OCI-LY7 (cell line): ENCODE measurements at regions not wholly inside any gene's neighbourhood (a gene's known extent, or its start where the extent isn't known, plus 50 kb on each side); places are given as distances from the start of the nearest gene placed in this dataset.

Source experiments
- BruUV-seq: library from RNA; stranded (reverse); fragments of 400-500 nt; replicated peaks from 2 replicates; lab custom pipeline; 2021; lab: Mats Ljungman, UMichigan
- CTCF ChIA-PET: fragments of 300-600 bp; sonication (Branson Sonifier 250); formaldehyde crosslinking; loops from one replicate; lab custom pipeline; 2022; ENCODE audit warnings: antibody characterized with exemption; ENCODE audit not compliant: unreplicated experiment; lab: Charles Lee
- POLR2A ChIA-PET: fragments of 300-600 bp; sonication (Branson Sonifier 250); formaldehyde crosslinking; loops from one replicate; lab custom pipeline; 2022; ENCODE audit warnings: antibody characterized with exemption; lab: Charles Lee
- DNase-seq: peaks from one replicate; pipeline ENCODE4 v3.0.0-alpha.2; 2015; ENCODE audit warnings: low spot score
- H2AFZ ChIP-seq: fragments of 200-600 bp; sonication (generic), shearing (Covaris generic); 2 replicates; pipeline ENCODE4 v1.6.1; 2014; ENCODE audit warnings: mild to moderate bottlenecking, antibody characterized with exemption, low read length, moderate library complexity
- H3K27ac ChIP-seq: fragments of 200-600 bp; sonication (generic); 2 replicates; pipeline ENCODE4 v1.5.1; 2014; ENCODE audit warnings: mixed run types, low read depth, mild to moderate bottlenecking, moderate library complexity, low read length, inconsistent platforms; ENCODE audit not compliant: poor library complexity, severe bottlenecking
- H3K36me3 ChIP-seq: fragments of 200-600 bp; sonication (generic); 2 replicates; pipeline ENCODE4 v1.6.1; 2014; ENCODE audit warnings: mild to moderate bottlenecking, antibody characterized with exemption, low read length, moderate library complexity, mixed read lengths; ENCODE audit not compliant: insufficient read depth
- H3K4me1 ChIP-seq: fragments of 200-600 bp; sonication (generic); 2 replicates; pipeline ENCODE4 v1.5.1; 2014; ENCODE audit warnings: mild to moderate bottlenecking, low read length; ENCODE audit not compliant: insufficient read depth, poor library complexity, severe bottlenecking
- H3K4me2 ChIP-seq: fragments of 200-600 bp; sonication (generic); 2 replicates; pipeline ENCODE4 v1.6.1; 2014; ENCODE audit warnings: mild to moderate bottlenecking, low read length
- H3K4me3 ChIP-seq: fragments of 200-600 bp; sonication (generic); 2 replicates; pipeline ENCODE4 v1.5.1; 2014; ENCODE audit warnings: mild to moderate bottlenecking, low read depth, low read length; ENCODE audit not compliant: poor library complexity, severe bottlenecking
- H3K79me2 ChIP-seq: fragments of 200-600 bp; sonication (generic); 2 replicates; pipeline ENCODE4 v1.6.1; 2016; ENCODE audit warnings: low read depth, mild to moderate bottlenecking, low read length, moderate library complexity, mixed read lengths; ENCODE audit not compliant: insufficient read depth
- H3K9me2 ChIP-seq: fragments of 200-600 bp; sonication (generic); 2 replicates; pipeline ENCODE4 v1.6.1; 2016; ENCODE audit warnings: mild to moderate bottlenecking, low read length, mixed read lengths; ENCODE audit not compliant: insufficient read depth
- H3K9me3 ChIP-seq: fragments of 200-600 bp; sonication (generic); 2 replicates; pipeline ENCODE4 v1.6.1; 2014; ENCODE audit warnings: mild to moderate bottlenecking, mixed run types, low read length, mixed read lengths
- H4K20me1 ChIP-seq: fragments of 200-600 bp; sonication (generic); 2 replicates; pipeline ENCODE4 v1.6.1; 2014; ENCODE audit warnings: mild to moderate bottlenecking, antibody characterized with exemption, low read length, moderate library complexity, mixed read lengths; ENCODE audit not compliant: insufficient read depth
- EZH2phosphoT487 ChIP-seq: fragments of 200-600 bp; sonication (generic); IDR thresholded peaks from 2 replicates; pipeline ENCODE4 v1.6.1; 2018; ENCODE audit warnings: low read depth, borderline replicate concordance, mild to moderate bottlenecking, mixed run types, antibody characterized with exemption, low read length, moderate library complexity, mixed read lengths
- intact Hi-C: fragments of 100-400 bp; cut with micrococcal nuclease; formaldehyde crosslinking; loops from one replicate; pipeline ENCODE4 v1.10.0; 2022; ENCODE audit not compliant: unreplicated experiment
- TF ChIP-seq, protein P1 (sequence below): fragments of 200-600 bp; sonication (generic); conservative IDR thresholded peaks from 2 replicates; pipeline ENCODE4 v1.5.1; 2014; ENCODE audit warnings: mild to moderate bottlenecking, antibody characterized with exemption, low read length, moderate library complexity, mixed read lengths

DNA sequence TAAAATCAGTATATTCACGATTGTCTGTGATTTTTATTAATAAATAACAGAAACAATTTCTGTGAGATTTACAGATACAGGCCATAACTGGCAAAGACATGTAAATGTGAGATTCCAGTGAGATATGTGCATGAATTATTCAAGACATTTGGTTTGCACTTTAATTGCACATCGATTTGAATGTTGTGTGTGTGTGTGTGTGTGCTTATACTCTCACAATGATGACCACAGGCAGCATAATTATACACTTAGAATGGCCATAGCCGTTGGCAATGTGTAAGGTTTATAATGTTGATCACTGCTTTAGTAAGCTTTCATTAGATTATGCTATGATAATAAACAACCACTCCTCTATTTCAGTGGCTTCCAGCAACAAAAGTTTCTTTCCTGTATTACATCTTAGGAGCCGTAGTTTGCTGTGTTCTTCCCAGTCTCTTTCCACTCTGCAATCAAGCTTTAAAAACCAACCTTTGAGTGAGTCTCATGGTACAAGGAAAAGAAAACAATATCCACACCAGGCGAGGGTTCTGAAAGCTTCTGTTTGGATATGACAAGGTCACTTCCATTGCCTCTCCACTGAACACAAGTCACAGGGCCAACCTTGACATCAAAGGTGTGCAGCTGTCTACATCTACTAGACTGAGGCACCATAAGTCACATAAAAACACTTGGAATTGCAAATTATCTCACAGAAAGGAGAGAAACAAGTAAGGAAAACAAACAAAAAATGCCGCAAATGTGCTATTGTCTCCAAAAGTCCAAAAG lies 897.7 kb downstream of the RAB28 start:
- CTCF ChIA-PET = no interaction called here

DNA sequence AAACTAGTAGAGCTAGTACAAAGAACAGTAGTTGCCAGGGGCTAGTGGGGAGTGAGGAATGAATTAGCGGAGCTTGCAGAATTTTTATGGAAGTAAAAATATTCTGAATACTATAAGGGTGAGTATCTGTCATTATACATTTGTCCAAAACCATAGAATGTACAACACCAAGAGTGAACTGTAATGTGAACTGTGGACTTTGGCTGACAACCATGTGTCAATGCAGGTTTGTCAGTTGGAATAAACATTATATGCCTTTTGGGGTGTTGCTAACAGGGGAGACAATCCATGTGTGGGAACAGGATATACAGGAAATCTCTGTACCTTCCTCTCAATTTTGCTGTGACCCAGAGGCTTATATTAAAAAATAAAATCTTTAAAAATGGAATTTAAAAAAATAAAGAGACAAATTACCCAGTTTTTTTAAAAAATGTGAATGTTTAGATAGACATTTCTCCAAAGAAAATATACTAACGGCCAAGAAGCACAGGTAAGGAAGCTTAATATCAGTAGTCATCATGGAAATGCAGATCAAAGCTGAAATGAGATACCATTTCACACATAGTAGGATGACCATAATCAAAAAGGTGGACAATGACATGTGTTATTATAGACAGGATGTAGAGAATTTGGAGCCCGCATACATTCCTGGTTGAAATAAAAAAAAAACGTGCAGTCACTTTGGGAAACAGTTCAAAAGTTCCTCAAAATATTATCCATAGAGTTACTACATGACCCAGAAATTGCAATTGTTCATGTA lies 899.8 kb downstream of the RAB28 start:
- intact Hi-C loops = no loop called here
- Histone ChIP-seq H3K4me2 (no peak overlapping the region), H3K9me2 (no peaks in the 10 kb centered on the region), H3K27ac (no peak overlapping the region), H4K20me1 (no peaks in the 10 kb centered on the region), H3K4me3 (no peak overlapping the region), H3K79me2 (no peaks in the 10 kb centered on the region), H3K4me1 (no peaks in the 10 kb centered on the region), H3K36me3 (no peaks in the 10 kb centered on the region), H2AFZ (no peak overlapping the region), H3K9me3 (no peaks in the 10 kb centered on the region)
- ChIA-PET POLR2A (no interaction called here), CTCF (no interaction called here)
- TF ChIP-seq, protein P1, sequence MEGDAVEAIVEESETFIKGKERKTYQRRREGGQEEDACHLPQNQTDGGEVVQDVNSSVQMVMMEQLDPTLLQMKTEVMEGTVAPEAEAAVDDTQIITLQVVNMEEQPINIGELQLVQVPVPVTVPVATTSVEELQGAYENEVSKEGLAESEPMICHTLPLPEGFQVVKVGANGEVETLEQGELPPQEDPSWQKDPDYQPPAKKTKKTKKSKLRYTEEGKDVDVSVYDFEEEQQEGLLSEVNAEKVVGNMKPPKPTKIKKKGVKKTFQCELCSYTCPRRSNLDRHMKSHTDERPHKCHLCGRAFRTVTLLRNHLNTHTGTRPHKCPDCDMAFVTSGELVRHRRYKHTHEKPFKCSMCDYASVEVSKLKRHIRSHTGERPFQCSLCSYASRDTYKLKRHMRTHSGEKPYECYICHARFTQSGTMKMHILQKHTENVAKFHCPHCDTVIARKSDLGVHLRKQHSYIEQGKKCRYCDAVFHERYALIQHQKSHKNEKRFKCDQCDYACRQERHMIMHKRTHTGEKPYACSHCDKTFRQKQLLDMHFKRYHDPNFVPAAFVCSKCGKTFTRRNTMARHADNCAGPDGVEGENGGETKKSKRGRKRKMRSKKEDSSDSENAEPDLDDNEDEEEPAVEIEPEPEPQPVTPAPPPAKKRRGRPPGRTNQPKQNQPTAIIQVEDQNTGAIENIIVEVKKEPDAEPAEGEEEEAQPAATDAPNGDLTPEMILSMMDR = no peak
- no peak for TF ChIP-seq EZH2phosphoT487
- no TSS peak for BruUV-seq
- no peak for DNase-seq

More for the DNA sequence above, 897.7 kb downstream of the RAB28 start:
- no peaks in the 10 kb centered on the region for H3K9me2 ChIP-seq
- H3K4me1 ChIP-seq = no peaks in the 10 kb centered on the region
- H3K27ac ChIP-seq = no peak overlapping the region
- no peaks in the 10 kb centered on the region for H3K9me3 ChIP-seq
- POLR2A ChIA-PET = no interaction called here
- no peaks in the 10 kb centered on the region for H4K20me1 ChIP-seq
- intact Hi-C loops = no loop called here
- no peak overlapping the region for H3K4me3 ChIP-seq
- no peak for DNase-seq
- H3K4me2 ChIP-seq = no peak overlapping the region
- no peak overlapping the region for H2AFZ ChIP-seq
- no peaks in the 10 kb centered on the region for H3K79me2 ChIP-seq
- no peaks in the 10 kb centered on the region for H3K36me3 ChIP-seq
- TF ChIP-seq, protein P1 = no peak
- TF ChIP-seq EZH2phosphoT487 = no peak
- BruUV-seq = no TSS peak

DNA sequence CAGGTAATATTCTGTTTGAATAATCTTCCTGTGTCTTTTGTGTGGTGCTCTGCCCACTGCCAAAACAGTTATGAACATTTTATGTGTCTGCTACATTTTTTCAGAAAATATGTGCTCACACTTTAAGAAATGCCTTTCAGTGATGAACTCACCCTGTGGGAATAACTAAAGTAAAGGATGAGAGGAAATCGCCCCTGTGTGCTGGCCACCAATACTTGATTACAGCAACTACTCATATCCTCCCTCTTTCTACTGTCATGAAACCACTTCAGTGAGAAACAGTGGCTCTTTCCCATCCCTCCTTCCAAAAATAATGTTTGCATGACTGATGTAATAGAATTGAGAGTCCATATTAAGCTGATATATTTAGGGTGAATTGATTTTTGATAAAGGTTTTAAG lies 900.9 kb downstream of the RAB28 start:
- DNase-seq = no peak
- Histone ChIP-seq H3K27ac (no peak overlapping the region), H3K79me2 (no peaks in the 10 kb centered on the region), H3K4me1 (no peaks in the 10 kb centered on the region), H3K36me3 (no peaks in the 10 kb centered on the region), H3K4me3 (no peak overlapping the region), H3K4me2 (no peak overlapping the region), H2AFZ (no peak overlapping the region), H4K20me1 (no peaks in the 10 kb centered on the region; the same call in 1 of the 2 replicates), H3K9me3 (no peaks in the 10 kb centered on the region), H3K9me2 (no peaks in the 10 kb centered on the region)
- TF ChIP-seq, protein P1 = no peak
- no peak for TF ChIP-seq EZH2phosphoT487
- ChIA-PET CTCF (no interaction called here), POLR2A (interaction anchor here (1.5 kb wide), 1 partner anchor 16 kb away, joined by 3 read pairs; no protein-coding TSS in a partner anchor)
- no TSS peak for BruUV-seq
- intact Hi-C loops = no loop called here
